H9 (cell line): ENCODE measurements at regions not wholly inside any gene's neighbourhood (a gene's known extent, or its start where the extent isn't known, plus 50 kb on each side); places are given as distances from the start of the nearest gene placed in this dataset.

Experiments used
- DNase-seq: peaks from one replicate; pipeline ENCODE4 v3.0.0-alpha.2; 2017
- H2AFZ ChIP-seq: one replicate; pipeline ENCODE4 v1.6.1; 2013; ENCODE audit warnings: mild to moderate bottlenecking, low read length, control low read depth, moderate library complexity
- H2AK5ac ChIP-seq: 2 replicates; pipeline ENCODE4 v1.6.1; 2013; ENCODE audit warnings: low read length, control low read depth, mixed read lengths; ENCODE audit not compliant: insufficient read length
- H2BK120ac ChIP-seq: one replicate; pipeline ENCODE4 v1.6.1; 2013; ENCODE audit warnings: low read depth, mild to moderate bottlenecking, low read length, control low read depth, inconsistent platforms; ENCODE audit not compliant: poor library complexity, severe bottlenecking
- H2BK12ac ChIP-seq: 2 replicates; pipeline ENCODE4 v1.6.1; 2013; ENCODE audit warnings: low read length, control low read depth, mixed read lengths, low read depth; ENCODE audit not compliant: insufficient read length
- H2BK15ac ChIP-seq: 2 replicates; pipeline ENCODE4 v1.6.1; 2013; ENCODE audit warnings: low read depth, low read length, control low read depth
- H2BK20ac ChIP-seq: one replicate; pipeline ENCODE4 v1.6.1; 2013; ENCODE audit warnings: low read depth, mild to moderate bottlenecking, low read length, control low read depth, inconsistent platforms; ENCODE audit not compliant: poor library complexity, severe bottlenecking
- H2BK5ac ChIP-seq: 2 replicates; pipeline ENCODE4 v1.6.1; 2013; ENCODE audit warnings: low read length, control low read depth, mixed read lengths; ENCODE audit not compliant: insufficient read length
- H3K14ac ChIP-seq: 2 replicates; pipeline ENCODE4 v1.6.1; 2013; ENCODE audit warnings: low read length, control low read depth; ENCODE audit not compliant: insufficient read depth
- H3K18ac ChIP-seq: 2 replicates; pipeline ENCODE4 v1.6.1; 2013; ENCODE audit warnings: low read depth, mild to moderate bottlenecking, mixed read lengths, low read length, control low read depth; ENCODE audit not compliant: insufficient read length
- H3K23ac ChIP-seq: 2 replicates; pipeline ENCODE4 v1.6.1; 2013; ENCODE audit warnings: low read length, control low read depth, mixed read lengths, low read depth; ENCODE audit not compliant: insufficient read length
- H3K23me2 ChIP-seq: 2 replicates; pipeline ENCODE4 v1.6.1; 2013; ENCODE audit warnings: low read depth, mild to moderate bottlenecking, mixed read lengths, low read length, control low read depth; ENCODE audit not compliant: insufficient read length, poor library complexity, severe bottlenecking
- H3K27ac ChIP-seq: 2 replicates; pipeline ENCODE4 v1.5.1; 2013; ENCODE audit warnings: low read length, control low read depth, mixed read lengths, low read depth; ENCODE audit not compliant: insufficient read length
- H3K27me3 ChIP-seq: 2 replicates; pipeline ENCODE4 v1.6.1; 2013; ENCODE audit warnings: low read length, control low read depth, inconsistent platforms; ENCODE audit not compliant: insufficient read depth
- H3K4ac ChIP-seq: 2 replicates; pipeline ENCODE4 v1.6.1; 2013; ENCODE audit warnings: low read depth, mild to moderate bottlenecking, control low read depth, inconsistent platforms, low read length, moderate library complexity
- H3K4me1 ChIP-seq: 2 replicates; pipeline ENCODE4 v1.6.1; 2013; ENCODE audit warnings: low read length, control low read depth, inconsistent platforms; ENCODE audit not compliant: insufficient read depth
- H3K4me2 ChIP-seq: 2 replicates; pipeline ENCODE4 v1.6.1; 2013; ENCODE audit warnings: low read length, control low read depth, mixed read lengths; ENCODE audit not compliant: insufficient read length, insufficient read depth
- H3K56ac ChIP-seq: 2 replicates; pipeline ENCODE4 v1.6.1; 2013; ENCODE audit warnings: low read depth, mild to moderate bottlenecking, mixed read lengths, low read length, control low read depth; ENCODE audit not compliant: insufficient read length
- H3K79me1 ChIP-seq: 2 replicates; pipeline ENCODE4 v1.6.1; 2013; ENCODE audit warnings: low read depth, mild to moderate bottlenecking, moderate library complexity, low read length, control low read depth, inconsistent platforms; ENCODE audit not compliant: insufficient read depth, poor library complexity, severe bottlenecking
- H3K79me2 ChIP-seq: 2 replicates; pipeline ENCODE4 v1.6.1; 2013; ENCODE audit warnings: low read length, control low read depth, inconsistent platforms; ENCODE audit not compliant: insufficient read depth
- H3K9ac ChIP-seq: 2 replicates; pipeline ENCODE4 v1.6.1; 2013; ENCODE audit warnings: low read length, control low read depth, mixed read lengths; ENCODE audit not compliant: insufficient read length; ENCODE audit errors: extremely low read depth
- H3K9me3 ChIP-seq: one replicate; pipeline ENCODE4 v1.6.1; 2013; ENCODE audit warnings: low read depth, low read length, inconsistent platforms; ENCODE audit not compliant: control insufficient read depth
- H3T11ph ChIP-seq: one replicate; pipeline ENCODE4 v1.6.1; 2013; ENCODE audit warnings: mild to moderate bottlenecking, low read length, control low read depth, inconsistent platforms
- H4K20me1 ChIP-seq: one replicate; pipeline ENCODE4 v1.6.1; 2013; ENCODE audit not compliant: control insufficient read depth, insufficient read length, insufficient read depth
- H4K5ac ChIP-seq: 2 replicates; pipeline ENCODE4 v1.6.1; 2013; ENCODE audit warnings: low read depth, mild to moderate bottlenecking, mixed read lengths, low read length, control low read depth; ENCODE audit not compliant: insufficient read length
- H4K8ac ChIP-seq: replicated peaks from 2 replicates; pipeline ENCODE4 v1.6.1; 2013; ENCODE audit warnings: low read length, control low read depth, mixed read lengths, low read depth; ENCODE audit not compliant: insufficient read length
- H4K91ac ChIP-seq: 2 replicates; pipeline ENCODE4 v1.6.1; 2013; ENCODE audit warnings: low read depth, mild to moderate bottlenecking, moderate library complexity, mixed read lengths, low read length, control low read depth; ENCODE audit not compliant: insufficient read length
- H3K27ac Mint-ChIP-seq, 3 experiments: 2 replicates in 2 of 3; 3 replicates in 1 of 3; pipeline ENCODE4 v1.8.0; 2020 to 2021; ENCODE audit warnings: mixed read lengths in 3 of 3, mild to moderate bottlenecking in 1 of 3, moderate library complexity in 1 of 3
- H3K27me3 Mint-ChIP-seq: 2 replicates; pipeline ENCODE4 v1.8.0; 2021; ENCODE audit warnings: low read depth, mild to moderate bottlenecking, moderate library complexity, mixed read lengths
- H3K36me3 Mint-ChIP-seq, 3 experiments: 2 replicates in 2 of 3; 3 replicates in 1 of 3; pipeline ENCODE4 v1.8.0; 2020 to 2021; ENCODE audit warnings: low read depth in 3 of 3, mixed read lengths in 3 of 3; ENCODE audit not compliant: insufficient read depth in 1 of 3
- H3K4me1 Mint-ChIP-seq, 2 experiments: 2 replicates each; pipeline ENCODE4 v1.8.0; 2020; ENCODE audit warnings: mixed read lengths in 2 of 2
- H3K4me3 Mint-ChIP-seq, 2 experiments: 2 replicates in 1 of 2; 3 replicates in 1 of 2; pipeline ENCODE4 v1.8.0; 2020 to 2021; ENCODE audit warnings: mild to moderate bottlenecking in 2 of 2, mixed read lengths in 2 of 2, moderate library complexity in 1 of 2
- H3K9me3 Mint-ChIP-seq, 2 experiments: 2 replicates in 1 of 2; 3 replicates in 1 of 2; pipeline ENCODE4 v1.8.0; 2020; ENCODE audit warnings: mild to moderate bottlenecking in 2 of 2, mixed read lengths in 2 of 2, moderate library complexity in 1 of 2
- CTCF ChIP-seq: fragments of 200-600 bp; sonication (generic); conservative IDR thresholded peaks from 3 replicates; pipeline ENCODE4 v1.8.0; 2021; ENCODE audit warnings: antibody characterized with exemption, mild to moderate bottlenecking
- WGBS: extraction: QIAGEN DNeasy Blood & Tissue Kit; methylation state at CpG from one replicate; pipeline ENCODE4 v1.1.7; 2013; ENCODE audit warnings: missing lambda C conversion rate, low lambda C conversion rate, mixed read lengths; ENCODE audit not compliant: insufficient read length; ENCODE audit errors: extremely low coverage; 5-methylcytosine and 5-hydroxymethylcytosine counted together

GRCh38 chr22:47371263-47372090, 609.0 kb downstream of the TBC1D22A start:
- Histone ChIP-seq H3K79me1 (no peaks in the 10 kb centered on the region), H2BK20ac (no peak overlapping the region), H4K91ac (no peak overlapping the region), H3K27ac (no peak overlapping the region), H3K4me1 (no peaks in the 10 kb centered on the region), H4K8ac (no peak overlapping the region), H2AFZ (no peak overlapping the region), H4K20me1 (peaks cover 2% of the 10 kb centered on the region), H3T11ph (no peak overlapping the region), H2BK12ac (no peak overlapping the region), H2BK15ac (no peak overlapping the region; the same call in 1 of the 2 replicates), H4K5ac (no peak overlapping the region), H3K56ac (no peak overlapping the region), H3K9me3 (peaks cover 94% of the 10 kb centered on the region), H2BK120ac (no peak overlapping the region), H3K4me2 (no peak overlapping the region), H3K23me2 (no peaks in the 10 kb centered on the region), H2BK5ac (no peak overlapping the region), H2AK5ac (no peak overlapping the region), H3K18ac (no peak overlapping the region), H3K4ac (no peak overlapping the region), H3K79me2 (no peaks in the 10 kb centered on the region), H3K14ac (no peak overlapping the region), H3K23ac (no peak overlapping the region), H3K27me3 (no peaks in the 10 kb centered on the region; the same call in 1 of the 2 replicates), H3K9ac (no peak overlapping the region)
- peak; percentile 4 for DNase-seq
- H3K4me1 Mint-ChIP-seq, result no peaks in the 10 kb centered on the region
- H3K27ac Mint-ChIP-seq, result no peak overlapping the region
- H3K9me3 Mint-ChIP-seq, result peaks cover 92 to 99% of the 10 kb centered on the region in 2 experiments
- H3K36me3 Mint-ChIP-seq, result peaks cover 13 to 34% (median 16%) of the 10 kb centered on the region in 3 experiments; a peak in 5 of 7 replicates
- no peak overlapping the region for H3K4me3 Mint-ChIP-seq
- TF ChIP-seq CTCF, result no peak
- WGBS, result no CpG with 5 or more reads among the region's 15 CpGs
- peaks cover 4% of the 10 kb centered on the region for H3K27me3 Mint-ChIP-seq
